Esophagus squamous epithelium (tissue), 5 donors: ENCODE measurements at regions not wholly inside any gene's neighbourhood (a gene's known extent, or its start where the extent isn't known, plus 50 kb on each side); places are given as distances from the start of the nearest gene placed in this dataset.
"Not testable (repeated sequence)": the region's sequence is repeated elsewhere in the genome, so short reads cannot be mapped to it uniquely, and the experiment has no call there.

Experiments used
- DNase-seq: peaks from one replicate; lab custom pipeline; 2025; lab: John Stamatoyannopoulos, UW
- H3K27ac ChIP-seq, 4 donors: fragments of 200-600 bp; sonication (generic); one replicate each; pipeline ENCODE4 v1.5.1; 2016 to 2019; ENCODE audit warnings: mild to moderate bottlenecking in 1 of 4
- H3K27me3 ChIP-seq, 4 donors: fragments of 200-600 bp; sonication (generic); 1 replicate in 3 of 4; 2 replicates in 1 of 4; pipeline versions ENCODE4 v1.5.1 to v1.6.0; 2017 to 2021; ENCODE audit warnings: antibody characterized with exemption in 1 of 4
- H3K36me3 ChIP-seq, 3 donors: fragments of 200-600 bp; sonication (generic); one replicate each; pipeline ENCODE4 v1.5.1; 2016 to 2019
- H3K4me1 ChIP-seq, 3 donors: fragments of 200-600 bp; sonication (generic); one replicate each; pipeline ENCODE4 v1.5.1; 2017 to 2019
- H3K4me3 ChIP-seq, 4 donors: fragments of 200-600 bp; sonication (generic); 1 replicate in 3 of 4; 2 replicates in 1 of 4; pipeline ENCODE4 v1.5.1; 2016 to 2019; ENCODE audit warnings: mild to moderate bottlenecking in 2 of 4, moderate library complexity in 1 of 4
- H3K9me3 ChIP-seq, 3 donors: fragments of 200-600 bp; sonication (generic); one replicate each; pipeline ENCODE4 v1.5.1; 2016 to 2019
- POLR2A ChIP-seq, 4 donors: fragments of 450-650 bp; IDR thresholded peaks; one replicate each; pipeline ENCODE4 v1.6.1; 2017; ENCODE audit warnings: antibody characterized with exemption in 4 of 4, mild to moderate bottlenecking in 4 of 4, moderate library complexity in 3 of 4
- WGBS, 2 donors: methylation state at CpG; one replicate each; pipeline ENCODE4 v1.1.5; 2018; 5-methylcytosine and 5-hydroxymethylcytosine counted together
- intact Hi-C: fragments of 100-400 bp; cut with DNase I; formaldehyde crosslinking; loops from one replicate; pipeline ENCODE4 v1.15.0; 2022
- TF ChIP-seq, protein P1 (sequence below), 6 experiments: fragments of 450-650 bp in 4 of 6; fragments of 200-600 bp in 2 of 6; sonication (generic) in 2 of 6; IDR thresholded peaks; one replicate each; pipeline ENCODE4 v1.5.1; 2016 to 2019; ENCODE audit warnings: antibody characterized with exemption in 6 of 6, mild to moderate bottlenecking in 4 of 6, moderate library complexity in 4 of 6
- donor health status: DM: yes; HTN: yes; CAD: no.

- DNase-seq = no peak
- TF ChIP-seq, protein P1, sequence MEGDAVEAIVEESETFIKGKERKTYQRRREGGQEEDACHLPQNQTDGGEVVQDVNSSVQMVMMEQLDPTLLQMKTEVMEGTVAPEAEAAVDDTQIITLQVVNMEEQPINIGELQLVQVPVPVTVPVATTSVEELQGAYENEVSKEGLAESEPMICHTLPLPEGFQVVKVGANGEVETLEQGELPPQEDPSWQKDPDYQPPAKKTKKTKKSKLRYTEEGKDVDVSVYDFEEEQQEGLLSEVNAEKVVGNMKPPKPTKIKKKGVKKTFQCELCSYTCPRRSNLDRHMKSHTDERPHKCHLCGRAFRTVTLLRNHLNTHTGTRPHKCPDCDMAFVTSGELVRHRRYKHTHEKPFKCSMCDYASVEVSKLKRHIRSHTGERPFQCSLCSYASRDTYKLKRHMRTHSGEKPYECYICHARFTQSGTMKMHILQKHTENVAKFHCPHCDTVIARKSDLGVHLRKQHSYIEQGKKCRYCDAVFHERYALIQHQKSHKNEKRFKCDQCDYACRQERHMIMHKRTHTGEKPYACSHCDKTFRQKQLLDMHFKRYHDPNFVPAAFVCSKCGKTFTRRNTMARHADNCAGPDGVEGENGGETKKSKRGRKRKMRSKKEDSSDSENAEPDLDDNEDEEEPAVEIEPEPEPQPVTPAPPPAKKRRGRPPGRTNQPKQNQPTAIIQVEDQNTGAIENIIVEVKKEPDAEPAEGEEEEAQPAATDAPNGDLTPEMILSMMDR (IDR thresholded peaks at IDR 0.05) = no peak
- no peak for TF ChIP-seq POLR2A (IDR thresholded peaks at IDR 0.05)
- WGBS, 2 donors = 72 to 81% methylated on average over 3 of the region's 3 CpGs
These were observed 65.5 kb upstream of the LIFR start for GRCh38 chr5:38621840-38622437.

DNA sequence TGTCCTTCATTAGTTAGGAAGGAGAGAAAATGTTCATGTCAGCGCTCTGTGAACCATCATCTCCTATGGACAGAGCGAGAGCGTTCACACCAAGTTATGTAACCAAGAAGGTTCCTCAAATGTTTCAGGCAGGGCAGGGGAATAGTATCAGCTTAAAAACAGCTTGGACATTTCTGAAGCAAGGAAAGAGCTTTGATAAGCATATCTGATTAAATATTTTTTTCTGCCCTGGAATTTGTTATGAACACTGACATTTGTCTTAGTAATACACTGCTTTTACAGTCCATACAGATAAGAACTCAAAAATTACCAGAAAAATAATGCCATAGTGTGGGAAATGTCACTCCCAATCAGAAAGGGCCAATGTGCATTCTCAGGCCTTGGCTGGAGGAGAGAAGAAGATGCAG is 66.3 kb upstream of the LIFR start:
- TF ChIP-seq, protein P1 (IDR thresholded peaks at IDR 0.05) = no peak
- no peak for TF ChIP-seq POLR2A (IDR thresholded peaks at IDR 0.05)
- H3K27ac ChIP-seq = no peak overlapping the region
- DNase-seq = no peak
- 68 to 70% methylated on average over 3 of the region's 3 CpGs for WGBS, 2 donors
- H3K4me1 ChIP-seq = no peaks in the 10 kb centered on the region
- no peaks in the 10 kb centered on the region for H3K36me3 ChIP-seq
- intact Hi-C loops = no loop called here
- no peak overlapping the region for H3K4me3 ChIP-seq
- H3K27me3 ChIP-seq = no peaks in the 10 kb centered on the region
- no peaks in the 10 kb centered on the region for H3K9me3 ChIP-seq

More at GRCh38 chr5:38621840-38622437, 65.5 kb upstream of the LIFR start:
- H3K9me3 ChIP-seq = no peaks in the 10 kb centered on the region
- H3K4me3 ChIP-seq = no peak overlapping the region
- H3K4me1 ChIP-seq = no peaks in the 10 kb centered on the region
- H3K27ac ChIP-seq = no peak overlapping the region
- no peaks in the 10 kb centered on the region for H3K27me3 ChIP-seq
- no peaks in the 10 kb centered on the region for H3K36me3 ChIP-seq
- intact Hi-C loops = no loop called here

DNA sequence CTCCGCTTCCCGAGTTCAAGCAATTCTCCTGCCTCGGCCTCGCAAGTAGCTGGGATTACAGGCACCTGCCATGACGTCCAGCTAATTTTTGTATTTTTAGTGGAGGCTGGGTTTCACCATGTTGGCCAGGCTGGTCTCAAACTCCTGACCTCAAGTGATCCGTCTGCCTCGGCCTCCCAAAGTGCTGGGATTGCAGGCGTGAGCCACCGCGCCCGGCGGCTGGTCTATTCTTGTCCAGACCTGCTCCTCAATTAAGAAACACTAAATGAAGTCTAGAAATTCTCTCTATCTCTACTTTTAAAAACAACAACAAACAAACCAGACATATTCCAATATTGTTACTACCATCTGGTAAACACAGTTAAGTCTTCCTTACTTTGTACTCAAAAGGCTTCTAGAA is 68.1 kb upstream of the LIFR start:
- H3K4me1 ChIP-seq, H3K4me3 ChIP-seq, H3K9me3 ChIP-seq, H3K36me3 ChIP-seq, H3K27ac ChIP-seq, DNase-seq, H3K27me3 ChIP-seq, intact Hi-C loops: not testable (repeated sequence)
- WGBS, 2 donors = 87 to 94% methylated on average over 9 to 12 of the region's 12 CpGs

DNA sequence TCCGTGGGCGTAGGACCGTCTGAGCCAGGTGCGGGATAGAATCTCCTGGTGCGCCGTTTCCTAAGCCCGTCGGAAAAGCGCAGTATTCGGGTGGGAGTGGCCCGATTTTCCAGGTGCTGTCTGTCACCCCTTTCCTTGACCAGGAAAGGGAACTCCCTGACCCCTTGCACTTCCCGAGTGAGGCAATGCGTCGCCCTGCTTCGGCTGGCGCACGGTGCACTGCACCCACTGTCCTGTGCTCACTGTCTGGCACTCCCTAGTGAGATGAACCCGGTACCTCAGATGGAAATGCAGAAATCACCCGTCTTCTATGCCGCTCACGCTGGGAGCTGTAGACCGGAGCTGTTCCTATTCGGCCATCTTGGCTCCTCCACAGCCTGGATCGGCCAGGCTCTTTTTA is 74.9 kb upstream of the LIFR start:
- H3K4me3 ChIP-seq, H3K4me1 ChIP-seq, H3K36me3 ChIP-seq, intact Hi-C loops, H3K27ac ChIP-seq, H3K27me3 ChIP-seq, DNase-seq: not testable (repeated sequence)
- peaks cover 0 to 18% (median 10%) of the 10 kb centered on the region in 3 donors for H3K9me3 ChIP-seq
- WGBS, 2 donors = 90 to 99% methylated on average over 6 to 14 of the region's 24 CpGs

DNA sequence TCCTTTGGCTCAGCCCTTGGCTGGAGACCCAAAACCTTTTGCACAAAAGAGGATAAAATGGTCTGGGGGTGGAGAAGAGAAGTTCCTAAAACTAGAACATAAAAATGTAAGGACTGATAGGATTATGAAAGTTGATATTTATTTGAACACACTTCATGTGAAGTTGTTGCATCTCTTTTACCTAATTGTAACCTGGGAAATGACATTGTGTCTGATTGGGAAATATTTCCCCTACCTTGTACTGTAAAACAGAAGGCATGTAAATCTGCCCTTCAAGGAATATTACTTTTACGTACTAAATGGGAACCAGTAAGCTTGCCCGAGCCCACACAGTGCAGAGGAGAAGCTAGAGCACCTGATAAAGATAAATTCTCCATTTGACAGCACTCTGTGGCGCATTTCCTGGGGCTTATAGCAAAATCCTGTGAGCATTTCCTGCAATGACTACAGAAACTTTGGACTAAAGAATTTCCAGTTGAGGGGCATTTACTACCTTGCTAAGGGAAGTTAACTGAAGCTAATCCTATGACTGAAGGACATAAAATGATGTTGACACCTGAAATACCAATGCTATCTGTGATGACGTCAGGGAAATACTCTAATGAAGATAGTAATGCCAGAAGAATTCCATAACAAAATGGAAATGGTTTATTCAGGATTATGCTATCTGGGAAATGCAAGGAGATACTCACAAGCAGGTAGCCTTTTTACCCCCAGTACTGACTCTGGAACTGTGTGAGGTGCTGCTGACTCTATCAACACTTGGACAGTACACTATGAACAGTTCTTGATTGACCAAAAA is 78.3 kb upstream of the LIFR start:
- H3K4me1 ChIP-seq = no peaks in the 10 kb centered on the region
- 47% methylated on average over 4 of the region's 4 CpGs for whole genome bisulfite sequencing, 2 donors
- H3K27me3 ChIP-seq = no peaks in the 10 kb centered on the region
- no peaks in the 10 kb centered on the region for H3K36me3 ChIP-seq
- intact Hi-C loops = no loop called here
- H3K9me3 ChIP-seq = peaks cover 0 to 18% (median 10%) of the 10 kb centered on the region in 3 donors
- no peak overlapping the region for H3K27ac ChIP-seq
- no peak for DNase-seq
- TF ChIP-seq, protein P1 (IDR thresholded peaks at IDR 0.05) = no peak
- no peak for TF ChIP-seq POLR2A (IDR thresholded peaks at IDR 0.05)
- H3K4me3 ChIP-seq = no peak overlapping the region

DNA sequence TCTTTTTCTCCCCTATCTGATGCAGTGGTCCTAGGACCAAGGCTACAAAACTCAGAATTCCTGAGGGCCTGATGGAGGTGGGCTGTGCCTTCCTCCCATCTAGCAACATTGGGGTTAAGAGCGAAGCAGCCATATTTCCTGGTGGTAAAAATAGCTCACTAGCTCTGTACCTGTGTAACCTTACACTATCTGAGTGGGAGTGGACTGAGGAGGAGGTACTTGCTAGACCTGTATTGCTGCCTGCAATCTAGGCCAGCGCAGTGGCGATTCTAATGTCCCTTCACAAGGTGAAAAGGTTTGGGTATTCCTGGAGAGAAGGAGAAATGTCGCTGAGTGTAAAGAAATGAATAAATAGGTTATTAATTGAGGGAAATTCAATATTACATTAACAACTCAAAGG is 80.2 kb upstream of the LIFR start:
- no peak overlapping the region for H3K27ac ChIP-seq
- intact Hi-C loops = no loop called here
- H3K36me3 ChIP-seq = no peaks in the 10 kb centered on the region
- 58 to 80% methylated on average over 4 of the region's 4 CpGs for WGBS, 2 donors
- no peaks in the 10 kb centered on the region for H3K27me3 ChIP-seq
- no peak overlapping the region for H3K4me3 ChIP-seq
- TF ChIP-seq POLR2A (IDR thresholded peaks at IDR 0.05) = no peak
- TF ChIP-seq, protein P1 (IDR thresholded peaks at IDR 0.05) = no peak
- no peaks in the 10 kb centered on the region for H3K4me1 ChIP-seq
- peaks cover 0 to 11% (median 10%) of the 10 kb centered on the region in 3 donors for H3K9me3 ChIP-seq
- no peak for DNase-seq
